ENCODE measurements at regions not wholly inside any gene's neighbourhood (a gene's known extent, or its start where the extent isn't known, plus 50 kb on each side); places are given as distances from the start of the nearest gene placed in this dataset.
A peak's percentile ranks its signal among the peaks of the same experiment; 100 is the strongest.

DNA sequence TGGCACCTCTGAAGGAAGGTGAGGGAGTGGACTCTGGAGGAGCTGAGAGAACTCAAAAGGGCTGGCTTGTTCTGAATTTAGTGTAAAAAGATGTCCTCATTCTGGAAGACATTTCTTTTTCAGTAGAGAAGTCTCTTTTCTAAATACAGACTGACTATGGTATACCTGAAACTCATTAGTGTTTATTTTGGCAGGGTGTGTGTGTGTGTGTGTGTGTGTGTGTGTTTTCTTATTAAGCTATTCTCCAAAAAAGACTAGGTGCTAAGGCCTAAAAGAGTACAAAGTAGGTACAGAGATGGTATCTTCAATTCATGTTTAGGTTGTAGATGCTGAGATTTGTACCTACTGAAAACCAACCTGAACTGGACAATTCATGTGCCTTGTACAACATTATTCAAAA is 196.4 kb downstream of the SPRY2 start:
- Histone ChIP-seq H3K4me1 (ENCODE audit: control insufficient read depth in 4 of 4, insufficient read depth in 4 of 4, low read length in 3 of 4) (peaks cover 0 to 1% (median 0%) of the 10 kb centered on the region in 4 donors), H3K9ac (ENCODE audit: low read depth in 1 of 2, low read length in 2 of 2) (no peak overlapping the region), H3K9me3 (ENCODE audit: control insufficient read depth in 4 of 4, low read length in 3 of 4) (no peaks in the 10 kb centered on the region), H3K27ac (ENCODE audit: low read depth in 1 of 2, low read length in 2 of 2) (no peak overlapping the region), H3K36me3 (ENCODE audit: control insufficient read depth in 4 of 4, insufficient read depth in 3 of 4, low read depth in 1 of 4, low read length in 3 of 4) (no peaks in the 10 kb centered on the region), H3K4me3 (ENCODE audit: low read depth in 1 of 3, low read length in 3 of 3) (no peak overlapping the region), H3K27me3 (ENCODE audit: control insufficient read depth in 4 of 4, insufficient read depth in 4 of 4, low read length in 3 of 4) (no peaks in the 10 kb centered on the region)
- TF ChIP-seq, protein P1, sequence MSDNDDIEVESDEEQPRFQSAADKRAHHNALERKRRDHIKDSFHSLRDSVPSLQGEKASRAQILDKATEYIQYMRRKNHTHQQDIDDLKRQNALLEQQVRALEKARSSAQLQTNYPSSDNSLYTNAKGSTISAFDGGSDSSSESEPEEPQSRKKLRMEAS (IDR thresholded peaks at IDR 0.05): no peak
- no peak for TF ChIP-seq RAD21 (IDR thresholded peaks at IDR 0.05)
- TF ChIP-seq GABPA (IDR thresholded peaks at IDR 0.05 in 1 of 2, conservative IDR thresholded peaks at IDR 0.05 in 1 of 2): no peak
- TF ChIP-seq TAF1 (conservative IDR thresholded peaks at IDR 0.05): no peak
- TF ChIP-seq, protein P2, sequence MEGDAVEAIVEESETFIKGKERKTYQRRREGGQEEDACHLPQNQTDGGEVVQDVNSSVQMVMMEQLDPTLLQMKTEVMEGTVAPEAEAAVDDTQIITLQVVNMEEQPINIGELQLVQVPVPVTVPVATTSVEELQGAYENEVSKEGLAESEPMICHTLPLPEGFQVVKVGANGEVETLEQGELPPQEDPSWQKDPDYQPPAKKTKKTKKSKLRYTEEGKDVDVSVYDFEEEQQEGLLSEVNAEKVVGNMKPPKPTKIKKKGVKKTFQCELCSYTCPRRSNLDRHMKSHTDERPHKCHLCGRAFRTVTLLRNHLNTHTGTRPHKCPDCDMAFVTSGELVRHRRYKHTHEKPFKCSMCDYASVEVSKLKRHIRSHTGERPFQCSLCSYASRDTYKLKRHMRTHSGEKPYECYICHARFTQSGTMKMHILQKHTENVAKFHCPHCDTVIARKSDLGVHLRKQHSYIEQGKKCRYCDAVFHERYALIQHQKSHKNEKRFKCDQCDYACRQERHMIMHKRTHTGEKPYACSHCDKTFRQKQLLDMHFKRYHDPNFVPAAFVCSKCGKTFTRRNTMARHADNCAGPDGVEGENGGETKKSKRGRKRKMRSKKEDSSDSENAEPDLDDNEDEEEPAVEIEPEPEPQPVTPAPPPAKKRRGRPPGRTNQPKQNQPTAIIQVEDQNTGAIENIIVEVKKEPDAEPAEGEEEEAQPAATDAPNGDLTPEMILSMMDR (IDR thresholded peaks at IDR 0.05; ENCODE audit: low read depth, low read length, missing input control): no peak
- TF ChIP-seq YY1 (IDR thresholded peaks at IDR 0.05): no peak
- TF ChIP-seq, protein P3, sequence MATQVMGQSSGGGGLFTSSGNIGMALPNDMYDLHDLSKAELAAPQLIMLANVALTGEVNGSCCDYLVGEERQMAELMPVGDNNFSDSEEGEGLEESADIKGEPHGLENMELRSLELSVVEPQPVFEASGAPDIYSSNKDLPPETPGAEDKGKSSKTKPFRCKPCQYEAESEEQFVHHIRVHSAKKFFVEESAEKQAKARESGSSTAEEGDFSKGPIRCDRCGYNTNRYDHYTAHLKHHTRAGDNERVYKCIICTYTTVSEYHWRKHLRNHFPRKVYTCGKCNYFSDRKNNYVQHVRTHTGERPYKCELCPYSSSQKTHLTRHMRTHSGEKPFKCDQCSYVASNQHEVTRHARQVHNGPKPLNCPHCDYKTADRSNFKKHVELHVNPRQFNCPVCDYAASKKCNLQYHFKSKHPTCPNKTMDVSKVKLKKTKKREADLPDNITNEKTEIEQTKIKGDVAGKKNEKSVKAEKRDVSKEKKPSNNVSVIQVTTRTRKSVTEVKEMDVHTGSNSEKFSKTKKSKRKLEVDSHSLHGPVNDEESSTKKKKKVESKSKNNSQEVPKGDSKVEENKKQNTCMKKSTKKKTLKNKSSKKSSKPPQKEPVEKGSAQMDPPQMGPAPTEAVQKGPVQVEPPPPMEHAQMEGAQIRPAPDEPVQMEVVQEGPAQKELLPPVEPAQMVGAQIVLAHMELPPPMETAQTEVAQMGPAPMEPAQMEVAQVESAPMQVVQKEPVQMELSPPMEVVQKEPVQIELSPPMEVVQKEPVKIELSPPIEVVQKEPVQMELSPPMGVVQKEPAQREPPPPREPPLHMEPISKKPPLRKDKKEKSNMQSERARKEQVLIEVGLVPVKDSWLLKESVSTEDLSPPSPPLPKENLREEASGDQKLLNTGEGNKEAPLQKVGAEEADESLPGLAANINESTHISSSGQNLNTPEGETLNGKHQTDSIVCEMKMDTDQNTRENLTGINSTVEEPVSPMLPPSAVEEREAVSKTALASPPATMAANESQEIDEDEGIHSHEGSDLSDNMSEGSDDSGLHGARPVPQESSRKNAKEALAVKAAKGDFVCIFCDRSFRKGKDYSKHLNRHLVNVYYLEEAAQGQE (IDR thresholded peaks at IDR 0.05): no peak
- TF ChIP-seq FOXA1 (IDR thresholded peaks at IDR 0.05): no peak
- TF ChIP-seq, protein P4, sequence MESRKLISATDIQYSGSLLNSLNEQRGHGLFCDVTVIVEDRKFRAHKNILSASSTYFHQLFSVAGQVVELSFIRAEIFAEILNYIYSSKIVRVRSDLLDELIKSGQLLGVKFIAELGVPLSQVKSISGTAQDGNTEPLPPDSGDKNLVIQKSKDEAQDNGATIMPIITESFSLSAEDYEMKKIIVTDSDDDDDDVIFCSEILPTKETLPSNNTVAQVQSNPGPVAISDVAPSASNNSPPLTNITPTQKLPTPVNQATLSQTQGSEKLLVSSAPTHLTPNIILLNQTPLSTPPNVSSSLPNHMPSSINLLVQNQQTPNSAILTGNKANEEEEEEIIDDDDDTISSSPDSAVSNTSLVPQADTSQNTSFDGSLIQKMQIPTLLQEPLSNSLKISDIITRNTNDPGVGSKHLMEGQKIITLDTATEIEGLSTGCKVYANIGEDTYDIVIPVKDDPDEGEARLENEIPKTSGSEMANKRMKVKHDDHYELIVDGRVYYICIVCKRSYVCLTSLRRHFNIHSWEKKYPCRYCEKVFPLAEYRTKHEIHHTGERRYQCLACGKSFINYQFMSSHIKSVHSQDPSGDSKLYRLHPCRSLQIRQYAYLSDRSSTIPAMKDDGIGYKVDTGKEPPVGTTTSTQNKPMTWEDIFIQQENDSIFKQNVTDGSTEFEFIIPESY (IDR thresholded peaks at IDR 0.05): no peak
- no peak for TF ChIP-seq EGR1 (IDR thresholded peaks at IDR 0.05; ENCODE audit: low read depth in 2 of 2)
- no peak for TF ChIP-seq NR2F2 (IDR thresholded peaks at IDR 0.05)
- no peak for TF ChIP-seq FOXA2 (IDR thresholded peaks at IDR 0.05)
- TF ChIP-seq JUND (IDR thresholded peaks at IDR 0.05): no peak
- TF ChIP-seq SP1 (IDR thresholded peaks at IDR 0.05): no peak
- no peak for DNase-seq (ENCODE audit: low spot score)

DNA sequence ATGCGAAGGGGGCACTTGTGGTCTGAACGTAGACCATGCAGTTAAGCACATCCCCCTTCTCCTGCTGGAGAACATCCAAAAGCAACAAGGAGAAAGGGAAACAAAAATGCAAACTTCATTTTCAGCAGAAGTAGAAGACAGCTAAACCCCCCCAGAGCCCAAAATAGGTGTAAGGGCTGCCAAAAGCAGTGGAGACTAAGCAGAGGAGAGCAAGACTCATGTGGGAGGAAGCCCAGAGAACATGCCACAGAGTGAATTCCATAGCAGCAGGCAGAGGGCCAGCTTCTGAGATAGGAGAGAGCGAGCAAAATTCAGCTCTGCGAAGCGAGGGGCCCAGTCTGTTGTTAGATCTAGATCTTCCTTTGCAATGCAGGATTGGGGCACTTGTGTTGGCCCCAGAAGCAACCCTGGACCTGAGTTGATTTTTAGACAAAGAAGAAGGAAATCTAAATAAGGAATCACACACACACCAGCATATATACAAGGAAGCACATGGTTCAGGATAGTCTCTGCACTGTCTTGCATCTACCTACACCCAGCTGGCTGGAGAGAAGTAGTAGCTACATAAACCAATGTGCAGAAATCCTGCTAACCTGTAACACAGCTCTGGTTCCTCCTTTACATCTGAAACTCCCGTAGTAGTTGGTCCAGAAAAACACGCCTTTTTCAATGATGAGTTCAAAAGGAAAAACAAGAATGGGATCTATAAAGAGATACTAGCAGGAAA is 199.6 kb downstream of the SPRY2 start:
- whole genome bisulfite sequencing: 87% methylated on average over 7 of the region's 7 CpGs
- H3K27ac ChIP-seq (ENCODE audit: low read depth in 1 of 2, low read length in 2 of 2): peak overlapping the region; percentile 50 to 54
- no peak for DNase-seq (ENCODE audit: low spot score)
- no peak overlapping the region for H3K9ac ChIP-seq (ENCODE audit: low read depth in 1 of 2, low read length in 2 of 2)
- no peaks in the 10 kb centered on the region for H3K27me3 ChIP-seq (ENCODE audit: control insufficient read depth in 4 of 4, insufficient read depth in 4 of 4, low read length in 3 of 4)
- H3K9me3 ChIP-seq (ENCODE audit: control insufficient read depth in 4 of 4, low read length in 3 of 4): no peaks in the 10 kb centered on the region
- no peaks in the 10 kb centered on the region for H3K36me3 ChIP-seq (ENCODE audit: control insufficient read depth in 4 of 4, insufficient read depth in 3 of 4, low read depth in 1 of 4, low read length in 3 of 4)
- H3K4me3 ChIP-seq (ENCODE audit: low read depth in 1 of 3, low read length in 3 of 3): no peak overlapping the region
- TF ChIP-seq, protein P2 (IDR thresholded peaks at IDR 0.05; ENCODE audit: low read depth, low read length, missing input control): no peak
- TF ChIP-seq EGR1 (IDR thresholded peaks at IDR 0.05; ENCODE audit: low read depth in 2 of 2): no peak
- TF ChIP-seq YY1 (IDR thresholded peaks at IDR 0.05): no peak
- TF ChIP-seq RAD21 (IDR thresholded peaks at IDR 0.05): peak in 1 of 2 donors; percentile 31
- no peak for TF ChIP-seq HNF4A (conservative IDR thresholded peaks at IDR 0.05)
- peaks cover 0 to 1% (median 0%) of the 10 kb centered on the region in 4 donors for H3K4me1 ChIP-seq (ENCODE audit: control insufficient read depth in 4 of 4, insufficient read depth in 4 of 4, low read length in 3 of 4)

Measured in liver (tissue), 8 donors.